Retinal pigment epithelial cell (primary cell): ENCODE measurements at regions not wholly inside any gene's neighbourhood (a gene's known extent, or its start where the extent isn't known, plus 50 kb on each side); places are given as distances from the start of the nearest gene placed in this dataset.

Experiments
- DNase-seq: peaks from one replicate; pipeline ENCODE4 v3.0.0-alpha.2; 2010; ENCODE audit warnings: low read depth
- H3K4me3 ChIP-seq: 2 replicates; pipeline ENCODE4 v1.5.1; 2011; ENCODE audit warnings: mild to moderate bottlenecking, low read length, control low read depth, moderate library complexity
- CTCF ChIP-seq: conservative IDR thresholded peaks from 2 replicates; pipeline ENCODE4 v1.5.1; 2011; ENCODE audit warnings: low read depth, low read length, control low read depth, inconsistent platforms

DNA sequence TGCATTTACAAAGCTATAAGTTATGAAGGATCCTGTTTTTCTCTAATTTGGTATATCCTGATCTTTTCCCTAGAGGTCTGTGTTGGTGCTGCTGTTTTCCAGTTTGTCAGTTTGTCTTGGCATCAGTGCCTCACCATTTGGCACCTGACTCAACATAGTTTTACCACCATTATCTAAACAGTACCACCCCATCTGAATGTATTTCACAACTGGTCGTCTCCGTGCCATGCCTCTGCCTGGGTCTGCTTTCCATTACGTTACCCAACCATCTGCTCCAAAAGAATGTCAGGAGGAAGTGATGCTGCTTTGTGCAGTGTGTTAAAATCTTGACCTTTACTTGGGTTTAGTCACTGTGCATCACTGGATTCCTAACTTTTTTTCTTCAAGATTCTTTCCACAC lies 129.3 kb upstream of the RASSF8 start:
- no peak for TF ChIP-seq CTCF
- no peak overlapping the region for H3K4me3 ChIP-seq
- peak; percentile 84 for DNase-seq

- TF ChIP-seq CTCF = no peak
- no peak overlapping the region for H3K4me3 ChIP-seq
- DNase-seq = no peak
These were observed 128.0 kb upstream of the RASSF8 start for GRCh38 chr12:25830456-25830855.

GRCh38 chr12:25833657-25834056 lies 124.8 kb upstream of the RASSF8 start:
- TF ChIP-seq CTCF = no peak
- DNase-seq = no peak
- H3K4me3 ChIP-seq = no peak overlapping the region

- no peak for DNase-seq
These were observed 123.1 kb upstream of the RASSF8 start for GRCh38 chr12:25835385-25835784.

DNA sequence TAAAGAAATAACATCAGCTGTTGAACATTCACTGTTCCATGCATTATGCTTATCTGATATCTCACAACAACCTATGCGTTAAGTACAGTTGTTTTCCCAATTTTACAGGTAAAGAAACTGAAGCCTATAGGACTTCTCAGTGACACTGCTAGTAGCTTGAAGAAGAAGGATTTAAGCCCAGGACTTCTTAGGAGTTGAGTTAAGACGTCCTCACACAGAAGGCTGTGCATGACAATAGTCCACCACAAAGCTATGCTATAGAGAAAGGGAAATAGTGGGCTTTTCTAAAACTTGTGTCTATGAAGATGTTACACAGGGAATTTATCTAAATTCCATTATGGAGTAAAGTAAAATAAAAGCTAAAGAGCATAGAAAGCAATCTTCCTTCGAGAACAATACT lies 120.5 kb upstream of the RASSF8 start:
- no peak overlapping the region for H3K4me3 ChIP-seq
- no peak for DNase-seq
- no peak for TF ChIP-seq CTCF

More at GRCh38 chr12:25835385-25835784, 123.1 kb upstream of the RASSF8 start:
- TF ChIP-seq CTCF = no peak
- no peak overlapping the region for H3K4me3 ChIP-seq

DNA sequence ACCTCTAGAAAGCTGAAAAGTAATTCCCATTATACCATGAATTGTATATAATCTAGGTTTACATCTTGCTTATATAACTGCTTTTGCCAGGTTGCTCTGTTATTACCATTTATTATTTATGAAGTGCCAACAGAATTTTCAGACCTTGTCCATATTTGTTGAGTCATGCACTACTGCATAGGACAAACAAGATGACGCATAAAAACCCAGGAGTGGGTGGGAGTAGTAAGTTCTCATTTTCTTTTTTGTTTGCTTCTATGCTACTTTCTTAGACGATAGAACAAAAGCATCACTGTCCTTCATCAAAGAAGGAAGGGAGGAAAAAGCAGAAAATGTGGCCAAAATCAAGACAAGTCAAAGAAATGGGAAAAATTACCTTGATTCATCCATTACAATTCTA lies 119.0 kb upstream of the RASSF8 start:
- no peak for DNase-seq
- TF ChIP-seq CTCF = no peak
- H3K4me3 ChIP-seq = no peak overlapping the region

DNA sequence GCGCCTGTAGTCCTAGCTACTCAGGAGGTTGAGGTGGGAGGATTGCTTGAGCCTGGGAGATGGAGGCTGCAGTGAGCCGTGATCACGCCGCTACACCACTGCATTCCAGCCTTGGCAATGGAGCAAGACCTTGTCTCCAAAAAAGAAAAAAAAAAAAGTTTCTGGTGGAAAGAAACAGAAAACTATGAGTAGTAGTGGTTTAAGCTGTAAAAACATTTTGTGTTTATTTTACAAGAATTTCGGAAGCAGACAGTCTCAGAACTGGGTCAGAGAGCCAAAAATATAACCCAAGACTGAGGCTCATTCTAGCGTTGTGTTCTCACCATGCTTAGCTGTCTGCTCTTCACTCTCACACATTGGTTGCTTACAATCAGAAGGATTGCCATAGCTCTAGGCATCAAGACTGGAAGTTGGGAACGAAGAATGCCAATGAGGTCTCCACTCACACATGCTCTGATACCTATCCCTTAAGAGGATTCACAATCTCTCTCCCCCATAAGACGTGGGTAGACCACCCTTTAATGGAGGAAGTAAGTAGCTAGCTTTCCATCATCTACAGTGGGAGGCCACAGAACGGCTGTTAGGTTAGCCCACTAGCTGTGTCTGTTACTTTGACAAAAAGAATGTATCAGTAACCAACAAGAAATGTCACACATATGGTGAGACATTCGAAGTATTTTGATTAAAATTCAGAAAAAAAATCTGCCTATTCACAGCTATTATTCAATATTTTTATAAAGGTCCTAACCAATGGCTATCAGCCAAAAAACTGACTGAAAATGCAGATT lies 117.6 kb upstream of the RASSF8 start:
- no peak overlapping the region for H3K4me3 ChIP-seq
- DNase-seq = no peak
- no peak for TF ChIP-seq CTCF
